Hepatic stellate cell (primary cell): ENCODE measurements at regions not wholly inside any gene's neighbourhood (a gene's known extent, or its start where the extent isn't known, plus 50 kb on each side); places are given as distances from the start of the nearest gene placed in this dataset.
"Not testable (repeated sequence)": the region's sequence is repeated elsewhere in the genome, so short reads cannot be mapped to it uniquely, and the experiment has no call there.

ENCODE experiments used
- DNase-seq: peaks from one replicate; pipeline ENCODE4 v3.0.0; 2011; ENCODE audit warnings: low spot score

- DNase-seq = not testable (repeated sequence)
Measured at GRCh38 chr3:193047461-193047860, 129.8 kb upstream of the MB21D2 start.

- DNase-seq = no peak
Measured at GRCh38 chr3:193048127-193048526, 130.5 kb upstream of the MB21D2 start.

- no peak for DNase-seq
Measured at GRCh38 chr3:193049935-193050334, 132.3 kb upstream of the MB21D2 start.

- no peak for DNase-seq
Measured at GRCh38 chr3:193051314-193051713, 133.7 kb upstream of the MB21D2 start.

DNA sequence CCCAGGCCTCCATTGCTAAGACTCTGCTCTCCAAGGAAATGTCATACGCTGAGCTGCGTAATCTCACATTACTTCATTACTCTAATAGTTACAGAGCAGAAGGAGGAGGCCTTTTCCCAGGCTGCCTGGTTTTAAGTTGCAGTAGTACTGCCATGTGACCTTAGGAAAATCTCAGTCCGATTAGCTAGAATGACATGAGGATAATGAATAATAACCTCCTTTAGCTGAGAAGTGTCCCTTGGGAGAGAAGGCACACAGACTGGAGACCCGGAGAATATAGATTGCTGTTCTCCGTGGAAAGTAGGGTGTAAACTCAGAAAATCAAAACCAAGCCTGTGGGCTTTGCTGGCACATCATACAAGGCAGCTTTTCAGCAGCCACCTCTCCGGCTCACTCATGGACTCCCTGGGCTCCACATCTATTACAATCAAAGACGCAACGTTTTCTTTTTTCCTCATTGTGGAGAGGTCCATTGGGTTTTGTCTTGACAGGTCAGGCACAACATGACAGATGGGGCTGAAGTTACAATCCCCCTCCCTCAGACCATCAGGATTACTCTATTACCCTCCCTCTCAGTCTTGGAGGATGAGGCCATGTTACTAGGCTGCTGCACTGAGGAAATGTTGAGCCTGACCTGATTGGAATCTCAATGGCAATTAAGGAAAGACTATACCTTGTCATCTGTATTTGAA is 134.8 kb upstream of the MB21D2 start:
- no peak for DNase-seq

GRCh38 chr3:193053046-193053435 is 135.4 kb upstream of the MB21D2 start:
- peak; percentile 8 for DNase-seq

DNA sequence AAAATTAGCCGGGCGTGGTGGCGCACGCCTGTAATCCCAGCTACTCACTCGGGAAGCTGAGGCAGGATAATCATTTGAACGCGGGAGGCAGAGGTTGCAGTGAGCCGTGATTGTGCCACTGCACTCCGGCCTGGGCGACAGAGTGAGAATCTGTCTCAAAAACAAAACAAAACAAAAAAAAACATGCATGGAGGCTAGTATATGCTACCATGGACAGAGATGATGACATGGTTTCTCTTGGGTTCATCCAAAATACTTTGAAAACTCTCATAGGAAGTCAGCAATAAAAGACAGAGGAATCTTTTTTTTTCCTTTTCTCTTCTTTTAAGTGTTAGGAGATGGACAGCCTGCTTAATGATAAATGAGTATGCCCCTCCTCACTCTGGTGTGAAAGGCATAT is 137.7 kb upstream of the MB21D2 start:
- DNase-seq = no peak

- no peak for DNase-seq
Measured at GRCh38 chr3:193057616-193058015, 140.0 kb upstream of the MB21D2 start.

DNA sequence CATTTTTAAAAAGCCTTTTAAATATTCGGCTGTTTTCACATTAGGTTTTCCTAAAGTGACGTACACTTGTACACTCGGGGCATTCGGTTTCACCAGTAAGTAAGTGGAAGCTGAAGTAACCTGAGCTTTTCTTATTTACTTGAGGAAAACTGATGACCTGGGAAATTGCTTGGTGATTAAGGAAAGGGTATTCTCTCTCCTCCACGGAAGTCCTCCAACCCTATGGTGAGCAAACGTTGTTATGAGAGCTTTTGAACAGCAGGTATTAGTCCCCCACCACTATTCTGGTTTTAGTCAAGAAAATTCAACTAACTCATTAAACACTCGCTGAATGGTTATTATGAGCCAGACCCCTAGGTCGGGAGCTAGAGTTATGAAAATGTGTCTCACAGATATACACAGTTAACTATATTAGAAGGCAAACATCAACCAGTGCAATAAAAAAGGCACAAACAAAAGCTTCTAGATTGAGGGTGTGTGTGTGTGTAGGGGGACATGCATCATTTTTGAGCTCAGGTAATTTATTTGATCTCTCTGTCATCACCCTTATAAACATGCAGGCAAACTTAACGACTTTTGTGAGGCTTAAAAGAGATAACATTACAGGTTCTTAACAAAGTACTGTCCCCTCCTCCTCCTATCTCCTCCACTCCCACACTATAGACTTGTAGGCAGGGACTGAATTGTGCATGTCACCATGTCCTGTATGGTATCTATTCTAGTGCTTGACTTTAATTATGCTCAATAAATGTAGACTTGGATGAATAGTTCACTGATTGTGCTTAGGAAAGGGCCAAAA is 143.3 kb upstream of the MB21D2 start:
- no peak for DNase-seq

- no peak for DNase-seq
Measured at GRCh38 chr3:193068365-193068764, 150.7 kb upstream of the MB21D2 start.

GRCh38 chr3:193069732-193070131 is 152.1 kb upstream of the MB21D2 start:
- DNase-seq = not testable (repeated sequence)

DNA sequence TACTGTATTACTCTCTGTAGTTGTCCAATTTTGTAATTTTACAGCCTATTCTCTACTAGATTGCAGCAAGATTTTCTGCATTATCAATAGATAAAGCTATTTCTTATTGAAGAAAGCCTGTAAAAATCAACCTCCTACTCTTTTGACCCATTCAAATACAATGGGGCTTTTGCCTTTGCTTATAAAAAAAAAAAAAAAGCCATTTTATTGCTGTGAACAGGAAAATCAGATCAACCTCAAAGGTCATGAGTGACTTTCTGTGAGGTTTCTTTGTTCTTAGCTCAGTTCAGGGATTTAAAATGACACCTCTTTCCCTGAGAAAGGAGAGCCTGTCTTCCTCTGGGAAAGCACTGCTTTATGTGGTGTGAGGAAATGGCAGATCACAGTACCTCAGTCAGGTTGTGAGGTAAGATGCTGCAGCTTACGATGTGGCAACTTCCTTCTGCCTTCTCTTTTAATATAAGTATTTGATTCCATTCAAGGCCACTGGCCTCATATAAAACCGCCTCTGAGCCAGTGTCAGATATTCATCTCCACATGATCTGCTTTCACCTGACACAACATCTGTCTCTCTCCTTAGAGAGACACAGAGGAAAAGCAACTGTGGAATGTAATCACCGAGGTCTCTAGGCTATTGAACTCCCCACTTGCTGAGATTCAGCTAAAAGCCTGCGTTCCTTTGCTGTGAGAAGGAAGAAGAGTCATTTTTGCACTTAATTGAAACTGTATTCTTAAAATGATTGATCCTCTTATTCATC is 161.5 kb upstream of the MB21D2 start:
- no peak for DNase-seq

GRCh38 chr3:193080821-193081365 is 160.1 kb upstream of the PLAAT1 start:
- no peak for DNase-seq

DNA sequence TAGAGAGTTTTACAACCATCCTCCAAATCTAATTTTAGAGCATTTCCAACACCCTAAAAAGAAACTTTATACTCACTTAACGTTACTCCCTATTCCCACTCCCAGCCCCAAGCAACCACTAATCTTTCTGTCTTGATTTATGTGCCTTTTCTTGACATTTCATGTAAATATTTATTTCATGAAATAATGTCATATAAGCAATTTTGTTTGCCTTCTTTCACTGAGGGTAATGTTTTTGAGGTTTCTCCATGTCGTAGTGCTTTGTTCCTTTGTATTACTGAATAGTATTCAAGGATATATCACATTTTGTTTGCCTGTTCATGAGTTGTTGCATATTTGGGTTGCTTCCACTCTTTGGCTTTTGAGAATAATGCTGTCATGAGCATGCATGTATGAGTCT is 155.4 kb upstream of the PLAAT1 start:
- DNase-seq = no peak

GRCh38 chr3:193086681-193087080 is 154.3 kb upstream of the PLAAT1 start:
- DNase-seq = no peak

DNA sequence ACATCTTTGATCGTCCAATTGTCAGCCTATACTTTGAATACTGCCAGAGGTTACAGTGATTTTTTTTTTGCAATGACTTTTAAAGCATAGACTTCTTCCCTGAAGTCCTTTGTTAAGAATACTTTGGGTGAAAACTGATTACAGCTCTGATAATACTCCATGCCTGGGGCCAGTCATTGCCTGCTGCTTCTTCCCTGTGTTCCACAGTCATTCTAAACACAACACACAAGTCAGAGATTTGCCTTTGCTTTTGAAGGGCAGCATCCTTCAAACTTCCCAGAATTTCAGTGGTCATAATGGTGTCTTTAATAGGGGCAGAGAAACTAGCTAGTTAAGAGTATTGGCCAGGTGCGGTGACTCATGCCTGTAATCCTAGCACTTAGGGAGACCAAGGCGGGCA is 153.7 kb upstream of the PLAAT1 start:
- DNase-seq = no peak

GRCh38 chr3:193095366-193095765 is 145.7 kb upstream of the PLAAT1 start:
- no peak for DNase-seq

DNA sequence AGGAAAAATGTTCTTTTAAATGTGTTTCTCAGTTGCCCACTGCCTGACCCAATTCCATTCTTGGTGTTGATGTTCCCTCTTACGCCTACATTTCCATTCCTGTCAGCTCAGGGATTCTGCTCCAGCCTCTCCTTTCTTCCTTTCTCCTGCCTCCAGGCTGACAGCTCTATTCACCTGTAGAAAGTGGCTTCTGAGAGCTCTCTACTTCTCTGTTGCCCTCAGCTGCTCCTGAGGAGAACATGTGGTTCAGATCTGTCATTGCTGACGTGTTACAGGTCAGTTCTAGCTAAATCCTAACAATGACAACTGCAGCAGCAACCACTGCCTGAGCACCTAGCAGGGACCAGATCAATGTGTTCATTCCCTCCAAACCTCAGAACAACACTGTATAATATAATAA is 144.9 kb upstream of the PLAAT1 start:
- no peak for DNase-seq

GRCh38 chr3:193114431-193115340 is 126.3 kb upstream of the PLAAT1 start:
- DNase-seq = no peak

DNA sequence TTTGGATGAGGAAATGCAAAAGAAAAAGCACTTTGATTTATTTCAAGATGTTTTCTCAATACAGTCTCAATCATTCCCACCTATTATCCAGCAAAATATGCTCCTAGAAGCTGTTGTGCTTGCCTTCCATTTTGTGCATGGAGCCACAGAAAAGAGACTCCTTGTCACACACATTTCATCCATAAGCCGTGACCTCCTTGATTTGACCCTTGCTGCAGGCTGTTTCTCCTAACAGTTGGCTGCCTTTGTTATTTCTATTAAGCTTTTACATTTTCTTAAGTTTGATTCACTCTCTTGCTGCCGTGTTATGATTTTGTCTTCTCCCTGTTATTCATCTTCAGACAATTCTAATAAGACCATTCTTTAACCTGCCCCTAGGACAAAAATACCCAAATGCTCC is 124.2 kb upstream of the PLAAT1 start:
- no peak for DNase-seq

GRCh38 chr3:193118907-193119306 is 122.1 kb upstream of the PLAAT1 start:
- no peak for DNase-seq

GRCh38 chr3:193119926-193120325 is 121.1 kb upstream of the PLAAT1 start:
- DNase-seq = no peak
